Osteocyte (in vitro differentiated cells): ENCODE measurements at regions not wholly inside any gene's neighbourhood (a gene's known extent, or its start where the extent isn't known, plus 50 kb on each side); places are given as distances from the start of the nearest gene placed in this dataset.
A peak's percentile ranks its signal among the peaks of the same experiment; 100 is the strongest.

Source experiments
- DNase-seq: peaks from one replicate; pipeline ENCODE4 v3.0.0; 2021; ENCODE audit warnings: mixed read lengths; ENCODE audit not compliant: unreplicated experiment; ENCODE audit errors: extremely low spot score
- H3K27ac Mint-ChIP-seq: one replicate; pipeline ENCODE4 v1.8.0; 2021; ENCODE audit warnings: mild to moderate bottlenecking, mixed read lengths; ENCODE audit not compliant: unreplicated experiment
- H3K27me3 Mint-ChIP-seq: one replicate; pipeline ENCODE4 v1.8.0; 2021; ENCODE audit warnings: mixed read lengths; ENCODE audit not compliant: unreplicated experiment
- H3K36me3 Mint-ChIP-seq: one replicate; pipeline ENCODE4 v1.8.0; 2021; ENCODE audit warnings: mixed read lengths; ENCODE audit not compliant: unreplicated experiment
- H3K4me1 Mint-ChIP-seq: one replicate; pipeline ENCODE4 v1.8.0; 2021; ENCODE audit warnings: mixed read lengths; ENCODE audit not compliant: unreplicated experiment
- H3K4me3 Mint-ChIP-seq: one replicate; pipeline ENCODE4 v1.8.0; 2021; ENCODE audit warnings: mild to moderate bottlenecking, moderate library complexity, mixed read lengths; ENCODE audit not compliant: unreplicated experiment
- H3K9me3 Mint-ChIP-seq: one replicate; pipeline ENCODE4 v1.8.0; 2021; ENCODE audit warnings: mixed read lengths; ENCODE audit not compliant: unreplicated experiment
- CTCF ChIP-seq: fragments of 200-600 bp; sonication (generic); IDR thresholded peaks from 2 replicates; pipeline ENCODE4 v1.5.0; 2021; ENCODE audit warnings: antibody characterized with exemption, mild to moderate bottlenecking, moderate library complexity

- no peak overlapping the region for H3K27ac Mint-ChIP-seq
- H3K27me3 Mint-ChIP-seq, result peaks cover 3% of the 10 kb centered on the region
- H3K4me3 Mint-ChIP-seq, result no peak overlapping the region
- peaks cover 4% of the 10 kb centered on the region for H3K9me3 Mint-ChIP-seq
- TF ChIP-seq CTCF, result no peak
- H3K4me1 Mint-ChIP-seq, result peaks cover 6% of the 10 kb centered on the region
- no peak for DNase-seq
- H3K36me3 Mint-ChIP-seq, result no peaks in the 10 kb centered on the region
Measured at GRCh38 chr16:65689726-65690125, 567.9 kb upstream of the CDH11 start.

- no peak for TF ChIP-seq CTCF
- Mint-ChIP-seq H3K4me1 (peaks cover 6% of the 10 kb centered on the region), H3K27ac (no peak overlapping the region), H3K36me3 (no peaks in the 10 kb centered on the region), H3K9me3 (peaks cover 8% of the 10 kb centered on the region), H3K27me3 (peaks cover 3% of the 10 kb centered on the region), H3K4me3 (no peak overlapping the region)
- DNase-seq, result no peak
Measured at GRCh38 chr16:65688301-65688700, 566.4 kb upstream of the CDH11 start.

- H3K36me3 Mint-ChIP-seq, result no peaks in the 10 kb centered on the region
- no peak overlapping the region for H3K27ac Mint-ChIP-seq
- DNase-seq, result no peak
- no peak overlapping the region for H3K4me3 Mint-ChIP-seq
- TF ChIP-seq CTCF, result peak; percentile 29
- peaks cover 8% of the 10 kb centered on the region for H3K9me3 Mint-ChIP-seq
- H3K4me1 Mint-ChIP-seq, result peaks cover 14% of the 10 kb centered on the region
- H3K27me3 Mint-ChIP-seq, result peaks cover 6% of the 10 kb centered on the region
Measured at GRCh38 chr16:65684230-65684629, 562.4 kb upstream of the CDH11 start.

- no peak for TF ChIP-seq CTCF
- Mint-ChIP-seq H3K27me3 (peaks cover 6% of the 10 kb centered on the region), H3K27ac (no peak overlapping the region), H3K36me3 (peaks cover 2% of the 10 kb centered on the region), H3K9me3 (peaks cover 4% of the 10 kb centered on the region), H3K4me1 (peaks cover 8% of the 10 kb centered on the region), H3K4me3 (no peak overlapping the region)
- peak; percentile 67 for DNase-seq
Measured at GRCh38 chr16:65681406-65681805, 559.5 kb upstream of the CDH11 start.

- no peak for TF ChIP-seq CTCF
- peak; percentile 3 for DNase-seq
- no peak overlapping the region for H3K27ac Mint-ChIP-seq
- peaks cover 4% of the 10 kb centered on the region for H3K9me3 Mint-ChIP-seq
- H3K36me3 Mint-ChIP-seq, result peaks cover 2% of the 10 kb centered on the region
- H3K4me1 Mint-ChIP-seq, result peaks cover 8% of the 10 kb centered on the region
- H3K4me3 Mint-ChIP-seq, result no peak overlapping the region
- peaks cover 3% of the 10 kb centered on the region for H3K27me3 Mint-ChIP-seq
Measured at GRCh38 chr16:65679785-65680184, 557.9 kb upstream of the CDH11 start.
